Stimulated activated effector memory CD8-positive, alpha-beta T cell treated with anti-CD3 and anti-CD28 coated beads, Interleukin-12 subunit alpha, Interleukin-12 subunit beta, amount 100 ng/mL, for 72 hours (primary cell): ENCODE measurements at regions not wholly inside any gene's neighbourhood (a gene's known extent, or its start where the extent isn't known, plus 50 kb on each side); places are given as distances from the start of the nearest gene placed in this dataset.

Source experiments
- ATAC-seq: fragments of 150-1000 bp; cut with Tn5 transposase; 2 replicates; pipeline ENCODE4 v1.10.0; 2021
- DNase-seq, 2 donors: peaks; one replicate each; pipeline ENCODE4 v3.0.0; 2021 to 2022; ENCODE audit warnings: low spot score in 2 of 2
- H3K27ac Mint-ChIP-seq: one replicate; pipeline ENCODE4 v1.8.0; 2022; ENCODE audit warnings: mild to moderate bottlenecking, mixed read lengths
- H3K36me3 Mint-ChIP-seq: one replicate; pipeline ENCODE4 v1.8.0; 2022; ENCODE audit warnings: mild to moderate bottlenecking, mixed read lengths
- H3K4me1 Mint-ChIP-seq: one replicate; pipeline ENCODE4 v1.8.0; 2022; ENCODE audit warnings: mixed read lengths
- H3K4me3 Mint-ChIP-seq: one replicate; pipeline ENCODE4 v1.8.0; 2022; ENCODE audit warnings: mild to moderate bottlenecking, mixed read lengths
- H3K9me3 Mint-ChIP-seq: one replicate; pipeline ENCODE4 v1.8.0; 2022; ENCODE audit warnings: mixed read lengths

GRCh38 chr19:30864391-30865215 lies 484.6 kb downstream of the TSHZ3 start:
- Mint-ChIP-seq H3K36me3 (no peaks in the 10 kb centered on the region), H3K4me3 (no peak overlapping the region), H3K9me3 (peaks cover 3% of the 10 kb centered on the region), H3K27ac (no peak overlapping the region), H3K4me1 (no peaks in the 10 kb centered on the region)
- ATAC-seq (no peak), DNase-seq (no peak)

- no peaks in the 10 kb centered on the region for H3K4me1 Mint-ChIP-seq
- ATAC-seq (no peak), DNase-seq (no peak)
- H3K9me3 Mint-ChIP-seq = peaks cover 3% of the 10 kb centered on the region
- no peak overlapping the region for H3K27ac Mint-ChIP-seq
- no peak overlapping the region for H3K4me3 Mint-ChIP-seq
- no peaks in the 10 kb centered on the region for H3K36me3 Mint-ChIP-seq
Observed at GRCh38 chr19:30862876-30863275, 486.4 kb downstream of the TSHZ3 start.

- no peaks in the 10 kb centered on the region for H3K4me1 Mint-ChIP-seq
- no peak for ATAC-seq
Observed at GRCh38 chr19:30861919-30862318, 487.3 kb downstream of the TSHZ3 start.

GRCh38 chr19:30857966-30858490 lies 485.8 kb downstream of the ZNF536 start:
- H3K4me1 Mint-ChIP-seq = no peaks in the 10 kb centered on the region
- ATAC-seq = no peak
- H3K27ac Mint-ChIP-seq = no peak overlapping the region
- H3K36me3 Mint-ChIP-seq = no peaks in the 10 kb centered on the region
- DNase-seq = no peak
- H3K4me3 Mint-ChIP-seq = no peak overlapping the region
- no peaks in the 10 kb centered on the region for H3K9me3 Mint-ChIP-seq

More at GRCh38 chr19:30861919-30862318, 487.3 kb downstream of the TSHZ3 start:
- Mint-ChIP-seq H3K4me3 (no peak overlapping the region), H3K9me3 (no peaks in the 10 kb centered on the region), H3K36me3 (no peaks in the 10 kb centered on the region), H3K27ac (no peak overlapping the region)
- DNase-seq = no peak

- Mint-ChIP-seq H3K4me1 (no peaks in the 10 kb centered on the region), H3K4me3 (no peak overlapping the region), H3K9me3 (no peaks in the 10 kb centered on the region), H3K27ac (no peak overlapping the region), H3K36me3 (no peaks in the 10 kb centered on the region)
- DNase-seq = no peak
- ATAC-seq = no peak
Observed at GRCh38 chr19:30857388-30857787, 485.2 kb downstream of the ZNF536 start.

- H3K4me1 Mint-ChIP-seq = no peaks in the 10 kb centered on the region
- H3K9me3 Mint-ChIP-seq = no peaks in the 10 kb centered on the region
- H3K27ac Mint-ChIP-seq = no peak overlapping the region
- H3K36me3 Mint-ChIP-seq = no peaks in the 10 kb centered on the region
- DNase-seq = peak in 1 of 2 donors; percentile 34
- ATAC-seq = no peak
- H3K4me3 Mint-ChIP-seq = no peak overlapping the region
Observed at GRCh38 chr19:30856786-30857185, 484.6 kb downstream of the ZNF536 start.

- peak in 1 of 2 donors; percentile 3 for DNase-seq
- H3K36me3 Mint-ChIP-seq = no peaks in the 10 kb centered on the region
- no peak for ATAC-seq
- no peak overlapping the region for H3K27ac Mint-ChIP-seq
- no peaks in the 10 kb centered on the region for H3K9me3 Mint-ChIP-seq
- no peaks in the 10 kb centered on the region for H3K4me1 Mint-ChIP-seq
- H3K4me3 Mint-ChIP-seq = no peak overlapping the region
Observed at GRCh38 chr19:30856376-30856775, 484.2 kb downstream of the ZNF536 start.

GRCh38 chr19:30855442-30855841 lies 483.3 kb downstream of the ZNF536 start:
- Mint-ChIP-seq H3K36me3 (no peaks in the 10 kb centered on the region), H3K4me3 (no peak overlapping the region), H3K4me1 (no peaks in the 10 kb centered on the region), H3K9me3 (no peaks in the 10 kb centered on the region), H3K27ac (no peak overlapping the region)
- ATAC-seq = no peak
- DNase-seq = peak in 1 of 2 donors; percentile 28

- H3K9me3 Mint-ChIP-seq = no peaks in the 10 kb centered on the region
- H3K36me3 Mint-ChIP-seq = no peaks in the 10 kb centered on the region
- ATAC-seq = no peak
- no peak overlapping the region for H3K27ac Mint-ChIP-seq
- DNase-seq = peak in 1 of 2 donors; percentile 25
- H3K4me3 Mint-ChIP-seq = no peak overlapping the region
- H3K4me1 Mint-ChIP-seq = no peaks in the 10 kb centered on the region
Observed at GRCh38 chr19:30854661-30855060, 482.5 kb downstream of the ZNF536 start.

- no peaks in the 10 kb centered on the region for H3K4me1 Mint-ChIP-seq
- no peak for DNase-seq
- H3K4me3 Mint-ChIP-seq = no peak overlapping the region
- ATAC-seq = no peak
- H3K9me3 Mint-ChIP-seq = no peaks in the 10 kb centered on the region
- H3K36me3 Mint-ChIP-seq = no peaks in the 10 kb centered on the region
- H3K27ac Mint-ChIP-seq = no peak overlapping the region
Observed at GRCh38 chr19:30854207-30854606, 482.0 kb downstream of the ZNF536 start.

GRCh38 chr19:30853036-30853435 lies 480.9 kb downstream of the ZNF536 start:
- ATAC-seq = no peak
- Mint-ChIP-seq H3K36me3 (no peaks in the 10 kb centered on the region), H3K9me3 (no peaks in the 10 kb centered on the region), H3K4me3 (no peak overlapping the region), H3K27ac (no peak overlapping the region), H3K4me1 (no peaks in the 10 kb centered on the region)
- no peak for DNase-seq

GRCh38 chr19:30852168-30852567 lies 480.0 kb downstream of the ZNF536 start:
- Mint-ChIP-seq H3K4me3 (no peak overlapping the region), H3K36me3 (no peaks in the 10 kb centered on the region), H3K9me3 (no peaks in the 10 kb centered on the region), H3K4me1 (no peaks in the 10 kb centered on the region), H3K27ac (no peak overlapping the region)
- DNase-seq (no peak), ATAC-seq (no peak)

- Mint-ChIP-seq H3K36me3 (no peaks in the 10 kb centered on the region), H3K27ac (no peak overlapping the region), H3K4me3 (no peak overlapping the region), H3K4me1 (no peaks in the 10 kb centered on the region), H3K9me3 (no peaks in the 10 kb centered on the region)
- DNase-seq (no peak), ATAC-seq (no peak)
Observed at GRCh38 chr19:30851646-30852045, 479.5 kb downstream of the ZNF536 start.

GRCh38 chr19:30848636-30849425 lies 476.6 kb downstream of the ZNF536 start:
- Mint-ChIP-seq H3K9me3 (no peaks in the 10 kb centered on the region), H3K4me1 (no peaks in the 10 kb centered on the region), H3K27ac (no peak overlapping the region), H3K4me3 (no peak overlapping the region), H3K36me3 (no peaks in the 10 kb centered on the region)
- DNase-seq (no peak), ATAC-seq (no peak)

- DNase-seq (no peak), ATAC-seq (no peak)
- H3K4me3 Mint-ChIP-seq = no peak overlapping the region
- no peaks in the 10 kb centered on the region for H3K4me1 Mint-ChIP-seq
- H3K9me3 Mint-ChIP-seq = no peaks in the 10 kb centered on the region
- H3K36me3 Mint-ChIP-seq = no peaks in the 10 kb centered on the region
- no peak overlapping the region for H3K27ac Mint-ChIP-seq
Observed at GRCh38 chr19:30846102-30846501, 473.9 kb downstream of the ZNF536 start.

GRCh38 chr19:30842926-30843325 lies 470.7 kb downstream of the ZNF536 start:
- ATAC-seq (no peak), DNase-seq (no peak)
- Mint-ChIP-seq H3K27ac (no peak overlapping the region), H3K36me3 (no peaks in the 10 kb centered on the region), H3K4me1 (no peaks in the 10 kb centered on the region), H3K9me3 (no peaks in the 10 kb centered on the region), H3K4me3 (no peak overlapping the region)
